HG02885 (cell line): ENCODE measurements at regions not wholly inside any gene's neighbourhood (a gene's known extent, or its start where the extent isn't known, plus 50 kb on each side); places are given as distances from the start of the nearest gene placed in this dataset.

Experiments
- ATAC-seq: cut with Tn5 transposase; IDR thresholded peaks from one replicate; pipeline ENCODE4 v1.9.1; 2021; ENCODE audit warnings: mild to moderate bottlenecking; ENCODE audit not compliant: unreplicated experiment, poor library complexity

DNA sequence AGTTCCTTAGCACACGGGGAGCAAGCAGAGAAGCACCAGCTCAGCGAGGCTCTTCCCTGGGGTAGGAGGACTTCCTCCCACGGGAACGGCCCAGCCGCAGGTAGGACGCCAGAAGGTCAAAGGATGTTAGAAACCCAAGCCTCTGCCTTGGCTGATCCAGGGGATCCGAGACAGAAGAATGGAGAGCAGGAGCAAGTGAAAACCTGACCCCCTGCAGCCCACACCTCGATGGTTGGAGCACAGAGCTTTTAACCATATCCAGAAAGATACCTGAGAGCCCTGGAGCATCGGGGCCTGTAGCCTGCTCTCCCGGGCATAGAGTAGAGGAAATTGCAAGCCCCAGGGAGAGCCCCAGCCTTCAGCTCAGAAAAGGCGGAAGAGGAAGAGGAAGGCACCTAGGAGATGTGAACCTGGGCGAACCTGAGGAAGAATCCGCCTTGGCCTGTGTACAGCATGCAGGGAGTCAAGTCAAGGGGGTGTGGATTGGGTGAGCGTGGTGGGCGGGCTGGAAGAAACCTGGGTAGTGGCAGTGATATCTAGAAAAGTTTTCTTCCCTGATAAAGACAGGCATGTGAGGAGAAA, 76.3 kb downstream of the PSMG1 start:
- ATAC-seq: no peak

DNA sequence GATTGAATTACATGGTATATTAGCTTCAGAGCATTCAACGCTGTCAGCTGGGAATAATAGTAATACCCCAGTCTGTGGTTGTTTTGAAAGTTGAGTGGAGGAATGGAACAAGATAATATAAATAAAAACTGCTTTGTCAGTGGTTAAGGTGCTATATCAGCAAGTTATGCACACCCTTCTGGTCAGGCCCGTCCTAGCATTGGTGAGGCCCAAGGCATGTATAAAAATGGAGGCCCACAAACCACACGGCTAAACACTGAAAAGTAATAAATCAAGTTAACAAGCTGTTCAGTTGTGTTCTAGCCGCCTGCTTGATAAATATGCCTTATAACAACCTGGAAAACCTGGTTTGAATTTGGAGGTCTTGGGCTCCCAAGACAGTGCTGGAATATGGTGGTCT, 77.4 kb downstream of the PSMG1 start:
- ATAC-seq: no peak

DNA sequence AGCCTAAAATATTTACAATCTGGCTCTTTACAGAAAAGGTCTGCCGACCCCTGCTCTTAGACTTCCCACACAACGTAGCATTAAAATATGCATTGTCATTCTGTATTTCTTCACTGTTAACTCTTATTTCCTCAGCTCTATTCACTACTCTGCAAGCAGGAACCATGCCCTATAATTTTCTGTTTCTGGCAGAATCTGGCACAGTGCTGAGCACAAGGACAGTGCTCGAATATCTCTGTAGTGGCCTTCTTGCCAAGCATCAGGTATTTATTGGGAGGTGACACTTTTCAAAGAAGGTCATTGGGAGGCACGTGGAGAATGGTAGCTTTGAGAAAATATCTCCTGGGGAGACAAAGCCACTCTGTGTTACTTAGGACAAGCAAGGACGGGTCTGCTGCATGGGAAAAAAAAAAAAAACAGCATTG, 77.9 kb downstream of the PSMG1 start:
- ATAC-seq: no peak

DNA sequence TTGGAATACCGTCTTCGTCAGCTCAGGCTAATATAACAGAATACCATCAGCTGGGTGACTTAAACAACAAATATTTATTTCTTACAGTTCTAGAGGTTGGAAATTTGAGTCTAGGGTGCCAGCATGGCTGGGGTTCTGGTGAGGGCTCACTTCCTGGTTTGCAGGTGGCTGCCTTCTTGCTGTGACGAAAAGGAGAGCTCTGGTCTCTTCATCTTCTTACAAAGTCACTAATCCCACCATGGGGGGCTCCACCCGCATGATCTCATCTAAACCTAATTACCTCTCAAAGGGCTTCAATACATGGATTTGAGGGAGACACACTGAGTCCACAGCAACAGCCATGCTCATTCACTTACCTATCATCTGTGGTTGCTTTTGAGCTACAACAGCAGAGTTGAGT, 78.3 kb downstream of the PSMG1 start:
- ATAC-seq: no peak

DNA sequence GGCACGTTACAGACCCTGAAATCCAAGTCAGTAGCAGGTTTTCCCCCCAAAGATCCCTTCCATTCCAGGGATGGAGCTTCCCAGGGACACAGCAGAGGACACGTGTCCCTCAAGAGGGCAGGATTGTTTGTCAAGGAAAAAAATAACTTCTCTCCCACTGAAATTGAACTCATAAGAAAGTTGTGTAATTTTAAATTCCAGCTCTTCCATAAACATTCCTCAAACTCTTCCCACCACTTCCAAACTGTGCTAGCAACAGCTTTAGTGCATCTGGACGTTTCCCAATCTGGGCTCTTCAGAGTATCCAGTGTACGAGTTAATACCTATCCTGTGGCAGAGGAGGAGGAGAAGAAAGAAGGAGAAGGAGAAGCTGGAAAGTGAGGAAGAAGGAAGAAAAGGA, 79.6 kb downstream of the PSMG1 start:
- no peak for ATAC-seq

DNA sequence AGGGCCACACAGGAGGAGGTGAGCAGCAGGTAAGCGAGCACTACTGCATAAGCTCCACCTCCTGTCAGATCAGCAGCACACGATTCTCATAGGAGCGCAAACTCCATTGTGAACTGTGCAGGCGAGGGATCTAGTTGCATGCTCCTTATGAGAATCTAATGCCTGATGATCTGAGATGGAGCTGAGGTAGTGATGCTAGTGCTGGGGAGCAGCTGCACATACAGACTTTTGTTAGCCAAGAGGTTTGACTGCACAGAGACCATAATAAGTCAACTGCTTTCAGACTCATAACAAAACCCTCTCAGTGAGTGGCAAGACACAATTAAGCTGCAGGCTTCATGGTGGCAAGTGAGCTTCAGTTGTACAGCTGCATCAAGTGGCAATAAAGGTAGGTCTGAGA, 83.4 kb downstream of the PSMG1 start:
- ATAC-seq: no peak

DNA sequence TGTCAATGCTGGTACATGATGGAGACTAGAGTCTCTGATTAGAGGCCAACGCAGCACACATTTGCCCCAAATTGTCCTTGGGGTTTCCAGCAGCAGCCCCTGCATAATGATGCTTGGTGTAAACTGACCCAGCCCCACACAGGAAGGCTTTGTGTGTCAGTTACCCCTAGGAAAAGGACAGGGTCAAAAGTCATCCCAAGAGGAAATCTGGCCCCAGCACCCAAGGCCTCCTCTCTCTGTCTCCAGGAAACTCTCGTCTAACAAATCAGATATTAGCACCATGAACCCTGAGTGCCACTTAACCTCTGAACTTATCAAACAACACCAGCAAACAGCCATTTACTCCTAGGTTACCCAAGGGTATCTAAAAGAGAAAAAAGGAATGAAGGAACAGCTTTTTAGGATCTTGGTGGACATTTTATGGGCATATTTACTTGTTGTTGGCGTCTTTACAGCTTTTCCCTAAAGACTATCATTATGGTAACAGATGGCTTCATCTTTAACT, 84.5 kb downstream of the PSMG1 start:
- ATAC-seq: no peak

DNA sequence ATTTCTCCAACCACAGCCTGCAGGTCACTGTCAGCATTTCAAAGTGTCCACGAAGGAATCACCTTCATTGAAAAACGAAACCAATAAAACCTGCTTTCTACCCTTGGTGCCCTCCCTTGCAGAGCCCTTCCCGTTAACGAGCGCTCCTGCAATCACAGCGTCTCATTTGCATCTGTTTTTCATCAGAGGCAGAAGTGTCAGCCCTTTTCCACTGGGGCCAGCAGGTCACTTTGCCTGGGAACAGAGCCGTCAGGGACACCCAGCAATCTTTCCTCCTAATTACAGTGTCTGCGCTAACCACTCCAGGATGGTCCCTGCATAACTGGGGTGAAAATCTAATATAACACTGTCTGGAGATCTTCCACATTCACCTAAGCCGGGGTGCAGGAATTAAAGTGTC, 85.3 kb downstream of the PSMG1 start:
- ATAC-seq: no peak

DNA sequence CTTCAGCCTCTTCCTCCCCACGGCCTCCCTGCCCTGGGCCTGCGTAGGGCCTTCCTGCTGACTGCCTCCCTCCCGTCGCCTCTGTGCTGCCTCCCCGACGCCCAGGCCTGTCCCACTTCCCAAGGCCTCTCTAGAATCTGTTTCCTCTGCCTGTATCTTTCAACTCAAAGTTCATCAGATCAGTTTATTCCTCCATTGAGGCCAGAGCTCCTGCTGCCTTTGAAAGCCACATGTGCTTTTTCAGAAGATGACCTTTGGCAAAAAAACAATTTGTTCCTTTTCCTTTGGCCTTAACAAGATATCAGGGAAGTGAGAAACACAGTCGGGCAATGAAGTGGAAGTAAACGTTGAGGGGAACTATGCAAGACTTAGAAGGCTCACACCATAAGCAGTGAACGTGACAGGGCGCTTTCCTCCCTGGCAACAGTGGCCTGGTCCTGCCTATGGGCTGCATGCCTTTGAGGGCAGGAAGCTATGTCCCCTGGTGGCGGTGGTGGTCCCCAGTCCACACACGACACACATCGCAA, 85.9 kb downstream of the PSMG1 start:
- ATAC-seq: no peak

DNA sequence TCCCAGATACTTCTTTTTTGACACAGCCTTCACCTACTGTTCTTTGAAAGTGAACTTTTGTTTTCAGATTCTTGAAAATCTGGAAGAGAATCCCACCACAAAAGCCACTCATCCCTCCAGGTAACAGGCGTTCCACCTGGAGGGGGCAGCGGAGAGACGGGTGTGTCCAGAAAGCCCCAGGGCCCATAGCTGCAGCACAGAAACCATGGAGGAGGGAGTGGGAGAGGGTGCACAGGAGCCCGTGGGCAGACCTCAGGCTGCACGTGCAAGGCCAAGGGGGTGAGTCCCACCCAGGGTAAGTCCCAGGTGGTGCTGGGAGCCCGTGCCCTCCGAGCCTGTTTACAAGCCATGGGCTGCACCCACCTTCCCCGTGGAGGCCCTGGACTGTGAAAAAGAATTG, 86.5 kb downstream of the PSMG1 start:
- ATAC-seq: no peak

DNA sequence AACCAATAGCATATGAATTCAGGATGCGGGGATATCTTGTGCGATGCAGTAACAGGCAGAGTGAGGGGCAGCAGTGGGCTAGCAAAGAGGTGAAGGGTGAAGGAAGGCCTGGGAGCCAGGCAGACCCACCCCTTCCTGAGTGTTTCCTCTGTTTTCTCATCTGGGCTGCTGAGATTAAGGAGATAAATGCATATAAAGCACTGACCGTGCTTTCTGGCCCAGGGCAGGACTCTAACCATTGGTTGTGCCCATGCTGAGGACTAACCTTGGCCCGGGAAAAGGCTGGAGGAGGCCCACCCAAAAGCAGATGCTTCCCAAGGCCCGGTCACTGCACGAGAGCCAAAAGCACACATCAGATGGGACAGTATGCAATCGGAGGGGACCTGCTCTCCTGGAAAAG, 87.6 kb downstream of the PSMG1 start:
- ATAC-seq: no peak

DNA sequence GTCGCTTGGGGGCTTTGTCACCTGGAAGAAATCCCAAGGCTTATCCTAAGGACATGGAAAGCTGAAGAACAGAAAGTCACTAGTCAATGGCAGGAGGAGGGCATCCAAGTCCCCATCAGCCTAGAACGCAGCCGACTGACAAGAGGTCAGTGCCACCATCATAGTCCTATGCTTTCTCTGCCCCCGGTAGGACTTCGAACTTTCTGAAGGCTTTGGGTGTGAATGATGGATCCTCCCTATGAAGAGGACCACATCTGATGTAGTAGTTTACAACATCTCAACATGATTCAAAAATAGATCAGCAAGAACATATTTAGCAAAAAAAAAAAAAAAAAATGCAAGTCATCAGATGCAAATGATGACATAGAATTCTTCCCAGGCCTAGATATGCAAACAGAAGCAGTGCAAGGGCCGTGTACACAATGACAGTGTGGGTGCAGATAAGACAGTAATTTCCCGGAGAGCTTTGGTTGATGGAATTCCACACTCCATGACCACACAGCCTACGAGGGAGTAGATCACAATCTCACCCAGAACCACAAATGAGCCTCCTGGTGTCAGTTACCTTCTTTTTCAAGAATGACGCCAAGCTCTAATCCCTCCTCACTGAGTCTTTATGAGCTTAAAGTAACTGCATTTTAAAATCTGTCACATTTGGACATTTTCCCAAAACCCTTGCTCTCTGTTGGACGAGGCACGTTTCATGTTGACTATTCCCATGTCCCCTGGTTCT, 88.2 kb downstream of the PSMG1 start:
- no peak for ATAC-seq

DNA sequence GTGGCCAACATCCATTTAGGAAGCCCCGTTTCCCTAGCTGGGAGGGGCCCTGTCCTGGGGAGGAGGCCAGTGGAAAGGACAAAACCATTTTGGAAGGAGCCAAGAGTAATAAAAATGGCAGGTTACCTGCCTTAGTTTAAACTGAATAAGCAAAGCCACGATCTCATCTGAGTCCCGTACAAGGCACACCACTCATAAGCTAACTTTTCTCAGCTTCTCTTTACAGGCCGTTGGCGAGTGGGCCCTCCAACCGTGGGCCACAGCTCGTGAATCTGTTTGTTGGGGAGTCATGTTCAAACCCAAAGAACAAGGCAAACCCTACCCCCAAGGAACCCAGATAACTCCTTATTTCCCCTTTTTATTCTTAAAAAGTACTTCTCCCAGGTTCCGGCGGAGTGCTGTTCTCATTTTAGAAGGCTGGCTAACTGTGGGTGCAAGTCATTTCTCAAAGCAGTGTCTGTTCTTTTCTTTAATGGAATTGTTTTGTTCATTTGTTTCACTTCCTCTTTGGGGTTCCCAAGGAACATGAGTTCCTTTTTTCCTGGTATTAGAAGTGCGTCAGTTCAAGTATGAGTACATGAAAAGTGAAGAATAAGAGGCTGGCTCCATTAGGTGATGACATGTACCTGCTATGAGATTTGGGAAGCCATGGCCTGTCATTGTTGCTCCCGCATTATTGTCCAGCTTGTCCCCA, 89.0 kb downstream of the PSMG1 start:
- no peak for ATAC-seq

DNA sequence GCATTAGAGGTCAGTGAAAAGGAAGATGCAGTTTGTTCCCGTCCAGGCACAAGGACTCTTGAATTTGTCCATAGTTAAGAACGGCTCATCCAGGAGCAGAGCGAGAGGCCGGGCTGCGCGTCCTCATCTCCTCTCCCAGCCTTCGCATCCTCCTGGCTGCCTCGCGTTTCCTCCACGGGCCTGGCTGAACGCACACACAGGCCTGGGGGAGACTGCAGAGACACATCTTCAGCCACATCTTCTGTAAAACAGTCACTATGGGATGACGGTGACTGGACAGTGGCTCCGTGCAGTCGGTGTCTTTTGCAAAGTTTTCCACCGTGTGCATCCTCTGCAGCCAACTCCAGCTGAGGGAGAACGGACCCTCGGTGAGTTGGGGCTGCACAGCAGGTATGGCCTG, 89.7 kb downstream of the PSMG1 start:
- ATAC-seq: no peak

DNA sequence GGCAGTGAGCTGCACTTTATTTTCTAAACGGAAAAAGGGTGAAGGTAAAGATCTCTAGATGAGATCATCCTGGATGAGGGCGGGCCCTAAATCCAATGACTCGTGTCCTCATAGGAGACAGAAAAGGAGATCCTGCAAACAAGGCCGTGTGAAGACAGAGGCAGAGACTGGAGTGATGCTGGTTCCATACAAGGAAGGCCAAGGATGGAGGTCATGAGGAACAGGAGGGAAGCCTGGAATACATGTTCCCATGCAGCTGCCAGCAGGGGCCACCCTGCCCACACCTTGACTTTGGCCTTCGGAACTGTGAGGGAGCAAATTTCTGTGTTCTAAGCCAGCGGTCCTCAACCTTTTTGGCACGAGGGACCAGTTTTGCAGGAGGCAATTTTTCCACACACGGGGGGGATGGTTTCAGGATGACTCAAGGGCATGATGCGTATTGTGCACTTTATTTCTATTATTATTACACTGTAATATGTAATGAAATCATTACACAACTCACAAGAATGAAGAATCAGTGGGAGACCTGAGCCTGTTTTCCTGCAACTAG, 94.3 kb downstream of the PSMG1 start:
- ATAC-seq: no peak

DNA sequence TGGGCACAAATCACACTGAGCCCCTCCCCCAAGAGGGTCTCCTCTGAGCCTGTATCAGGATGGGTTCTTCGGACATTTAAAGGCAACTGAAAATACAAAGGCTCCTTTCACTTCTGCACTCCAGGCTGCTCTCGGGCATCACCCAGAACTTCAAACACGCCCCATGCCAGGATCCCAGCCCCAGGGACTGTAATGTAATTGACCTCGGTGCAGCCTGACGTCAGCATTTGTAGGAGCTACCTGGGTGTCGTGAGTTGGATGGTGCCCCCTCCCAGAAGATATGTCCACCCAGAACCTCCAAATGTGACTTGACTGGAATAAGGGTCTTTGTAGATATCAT, 95.2 kb downstream of the PSMG1 start:
- ATAC-seq: no peak

DNA sequence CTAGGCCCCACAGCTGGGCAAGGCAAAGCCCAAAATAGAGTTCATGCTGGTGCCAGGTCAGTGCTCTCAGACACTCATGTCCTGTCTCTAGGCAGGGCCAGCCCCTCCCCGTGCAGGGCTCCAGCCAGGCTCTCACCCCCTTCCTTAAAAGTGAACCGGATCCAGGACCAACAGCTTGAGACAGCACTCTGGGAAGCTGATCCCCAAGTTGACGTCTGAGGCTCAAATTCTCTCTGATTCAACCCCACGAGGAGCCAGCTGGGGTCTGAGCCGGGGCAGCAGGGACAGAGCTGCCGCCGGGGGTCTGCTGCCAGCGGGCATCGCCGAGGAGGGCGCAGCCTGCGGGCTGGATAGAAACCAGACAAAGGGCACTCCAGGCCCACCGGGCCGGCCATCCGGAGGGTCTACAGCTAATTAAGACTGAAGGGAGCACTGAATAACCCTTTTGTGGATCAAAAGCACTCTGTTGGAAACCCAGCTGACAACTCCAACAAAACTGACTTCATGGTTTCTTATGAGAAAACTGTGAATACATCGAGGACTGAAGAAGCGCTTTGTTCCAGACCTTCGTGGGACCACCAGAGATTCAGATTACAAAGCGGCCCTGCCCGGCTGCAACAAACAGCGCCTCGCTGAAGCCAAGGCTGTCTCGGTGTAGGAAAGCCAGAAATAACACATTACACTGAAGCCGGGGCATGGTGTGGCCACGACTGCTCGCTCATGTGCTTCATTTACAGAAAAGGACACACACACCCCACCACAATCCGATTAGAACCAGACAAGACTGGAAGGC, 95.8 kb downstream of the PSMG1 start:
- no peak for ATAC-seq

DNA sequence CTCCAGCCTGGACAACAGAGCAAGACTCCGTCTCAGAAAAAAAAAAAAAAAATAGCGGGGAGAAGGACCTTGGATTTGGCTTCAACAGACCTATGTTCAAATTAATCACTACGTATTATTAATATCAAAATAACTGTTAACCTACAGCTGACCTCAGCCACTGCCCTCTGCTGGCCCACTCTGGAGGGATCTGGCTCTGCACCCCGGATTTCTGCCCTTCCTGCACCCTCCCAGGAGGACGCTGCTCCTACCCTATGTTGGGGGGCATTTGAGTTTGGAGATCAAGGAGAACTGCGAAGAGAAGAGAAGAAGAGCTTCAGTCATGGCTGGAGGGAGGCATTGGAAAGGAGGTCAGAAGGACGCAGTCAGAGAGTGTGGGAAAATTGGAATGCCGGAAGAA, 96.7 kb downstream of the PSMG1 start:
- ATAC-seq: no peak

DNA sequence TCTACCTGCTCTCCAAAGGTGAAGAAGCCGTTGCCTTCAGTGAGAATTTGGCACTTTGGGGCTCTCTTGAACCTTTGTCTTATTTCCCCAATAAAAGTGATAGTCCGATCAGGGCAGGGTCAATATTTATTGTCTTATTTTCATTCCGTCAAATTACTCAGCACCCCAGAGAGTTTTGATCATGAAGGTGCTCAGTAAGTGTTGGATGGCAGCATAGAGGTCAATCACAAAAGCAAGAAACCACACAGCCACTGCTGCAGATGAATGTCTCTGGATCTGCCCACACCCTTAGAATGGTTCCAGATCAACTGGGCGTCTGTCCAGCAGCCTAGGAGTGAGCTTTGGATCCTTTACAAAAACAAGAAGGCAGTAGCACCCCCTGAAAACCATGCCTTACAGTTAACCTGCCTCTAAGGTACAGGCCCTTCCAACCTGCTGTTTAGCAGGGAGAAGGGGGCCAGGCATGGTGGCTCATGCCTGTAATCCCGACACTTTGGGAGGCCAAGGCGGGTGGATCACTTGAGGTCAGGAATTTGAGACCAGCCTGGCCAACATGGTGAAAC, 97.3 kb downstream of the PSMG1 start:
- no peak for ATAC-seq
